GM12878 (cell line): ENCODE measurements at regions not wholly inside any gene's neighbourhood (a gene's known extent, or its start where the extent isn't known, plus 50 kb on each side); places are given as distances from the start of the nearest gene placed in this dataset.

ENCODE experiments used
- ATAC-seq: fragments of 200-7000 bp; cut with Tn5 transposase; 3 replicates; pipeline ENCODE4 v1.9.1; 2020; ENCODE audit warnings: mild to moderate bottlenecking, moderate library complexity
- BruUV-seq: library from RNA; stranded (reverse); fragments of 400-500 nt; replicated peaks from 2 replicates; lab custom pipeline; 2021; lab: Mats Ljungman, UMichigan
- CTCF ChIA-PET: fragments of 300-600 bp; sonication (Branson Sonifier 250); formaldehyde crosslinking; extraction: SDS; loops from one replicate; lab custom pipeline; 2021; ENCODE audit warnings: inconsistent platforms; lab: Yijun Ruan, JAX
- POLR2A ChIA-PET: fragments of 350-600 bp; formaldehyde crosslinking; extraction: SDS; loops from one replicate; lab custom pipeline; 2021; ENCODE audit warnings: inconsistent platforms; lab: Charles Lee
- RAD21 ChIA-PET: fragments of 300-600 bp; sonication (Branson Sonifier 250); formaldehyde crosslinking; loops from one replicate; lab custom pipeline; 2023; ENCODE audit warnings: antibody characterized with exemption; ENCODE audit not compliant: unreplicated experiment; lab: Charles Lee
- SMC1A ChIA-PET: fragments of 300-600 bp; sonication (Branson Sonifier 250); formaldehyde crosslinking; loops from one replicate; lab custom pipeline; 2023; ENCODE audit not compliant: unreplicated experiment, uncharacterized antibody; lab: Charles Lee
- DNase-seq: peaks from one replicate; pipeline ENCODE4 v3.0.0-alpha.2; 2011; ENCODE audit warnings: low read depth, low spot score
- FAIRE-seq: peaks from 3 replicates; lab custom pipeline; 2011; peaks lifted over from hg19 to GRCh38; lab: Jason Lieb, UNC
- H2AFZ ChIP-seq: 2 replicates; pipeline ENCODE4 v1.6.0; 2011; ENCODE audit warnings: low read depth, low read length, control low read depth; ENCODE audit not compliant: control insufficient read depth
- H3K27ac ChIP-seq: 2 replicates; pipeline ENCODE4 v1.5.1; 2011; ENCODE audit warnings: control low read depth; ENCODE audit not compliant: control insufficient read depth, insufficient read depth
- H3K27me3 ChIP-seq, 2 experiments: replicated peaks in 1 of 2; 2 replicates each; pipeline versions ENCODE4 v1.6.0 to v1.6.1; 2011; ENCODE audit warnings: low read length in 1 of 2; ENCODE audit not compliant: control insufficient read depth in 2 of 2, insufficient read depth in 2 of 2
- H3K36me3 ChIP-seq, 2 experiments: 2 replicates each; pipeline ENCODE4 v1.5.1; 2011; ENCODE audit warnings: low read length in 1 of 2; ENCODE audit not compliant: control insufficient read depth in 2 of 2, insufficient read depth in 2 of 2
- H3K4me1 ChIP-seq: 2 replicates; pipeline ENCODE4 v1.6.1; 2011; ENCODE audit warnings: mild to moderate bottlenecking, low read length, moderate library complexity, mixed read lengths; ENCODE audit not compliant: control insufficient read depth, insufficient read depth
- H3K4me2 ChIP-seq: 2 replicates; pipeline ENCODE4 v1.6.0; 2011; ENCODE audit warnings: control low read depth; ENCODE audit not compliant: control insufficient read depth, insufficient read depth
- H3K4me3 ChIP-seq: fragments of 200-600 bp; sonication (generic); 2 replicates; pipeline ENCODE4 v1.5.1; 2016
- H3K79me2 ChIP-seq: 2 replicates; pipeline ENCODE4 v1.6.0; 2011; ENCODE audit warnings: low read length; ENCODE audit not compliant: control insufficient read depth, insufficient read depth
- H3K9ac ChIP-seq: 2 replicates; pipeline ENCODE4 v1.8.0; 2011; ENCODE audit warnings: low read length, control low read depth, mixed read lengths; ENCODE audit not compliant: control insufficient read depth, insufficient read depth
- H3K9me3 ChIP-seq: replicated peaks from 3 replicates; pipeline ENCODE4 v1.5.1; 2011; ENCODE audit warnings: mild to moderate bottlenecking, low read length; ENCODE audit not compliant: control insufficient read depth, insufficient read depth
- H4K20me1 ChIP-seq: 2 replicates; pipeline ENCODE4 v1.6.0; 2011; ENCODE audit not compliant: control insufficient read depth, insufficient read depth
- HDAC2 ChIP-seq: fragments of 200-600 bp; sonication (generic); IDR thresholded peaks from 2 replicates; pipeline ENCODE4 v1.6.1; 2017
- KDM1A ChIP-seq: fragments of 200-600 bp; sonication (generic); IDR thresholded peaks from 2 replicates; pipeline ENCODE4 v1.6.1; 2016; ENCODE audit warnings: borderline replicate concordance
- MYC ChIP-seq: IDR thresholded peaks from 2 replicates; pipeline ENCODE4 v1.6.1; 2011; ENCODE audit warnings: mild to moderate bottlenecking, low read length, moderate library complexity, inconsistent platforms; ENCODE audit not compliant: insufficient read depth, insufficient replicate concordance, insufficient read length, severe bottlenecking
- NR2F1 ChIP-seq: fragments of 450-650 bp; conservative IDR thresholded peaks from 2 replicates; pipeline ENCODE4 v1.6.1; 2017; ENCODE audit warnings: mild to moderate bottlenecking
- NRF1 ChIP-seq: conservative IDR thresholded peaks from 2 replicates; pipeline ENCODE4 v1.6.1; 2011; ENCODE audit warnings: mild to moderate bottlenecking, low read depth, low read length, improper control_type of control experiment
- POLR2AphosphoS2 ChIP-seq: IDR thresholded peaks from 2 replicates; pipeline ENCODE4 v1.6.1; 2011; ENCODE audit warnings: low read depth, mild to moderate bottlenecking, low read length, improper control_type of control experiment, moderate library complexity
- SREBF1 ChIP-seq: IDR thresholded peaks from 2 replicates; pipeline ENCODE4 v1.6.1; 2012; ENCODE audit warnings: mild to moderate bottlenecking, low read length
- SRF ChIP-seq, 2 experiments: IDR thresholded peaks; 2 replicates each; pipeline ENCODE4 v1.6.1; 2011; ENCODE audit warnings: low read depth in 2 of 2, low read length in 2 of 2, mild to moderate bottlenecking in 1 of 2, moderate library complexity in 1 of 2
- YY1 ChIP-seq: IDR thresholded peaks from 2 replicates; pipeline ENCODE4 v1.6.1; 2011; ENCODE audit warnings: low read depth, mild to moderate bottlenecking, low read length
- WGBS: methylation state at CpG from one replicate; pipeline ENCODE4 v1.1.6; 2016; ENCODE audit warnings: low lambda C conversion rate; ENCODE audit not compliant: insufficient replicate concordance, insufficient coverage; ENCODE audit errors: missing lambda C conversion rate; 5-methylcytosine and 5-hydroxymethylcytosine counted together
- in situ Hi-C: fragments of 300-500 bp; cut with MboI; formaldehyde crosslinking; loops from 9 replicates; pipeline ENCODE4 v1.14.3; 2018; ENCODE audit warnings: mixed read lengths
- intact Hi-C: fragments of 100-400 bp; cut with micrococcal nuclease; formaldehyde crosslinking; loops from one replicate; pipeline ENCODE4 v1.14.2; 2022; ENCODE audit not compliant: unreplicated experiment
- TF ChIP-seq, protein P1 (sequence below): IDR thresholded peaks from 2 replicates; pipeline ENCODE4 v1.6.1; 2012; ENCODE audit warnings: improper control_type of control experiment, low read depth, low read length; ENCODE audit not compliant: insufficient replicate concordance
- TF ChIP-seq, protein P2 (sequence below): fragments of 450-650 bp; IDR thresholded peaks from 2 replicates; pipeline ENCODE4 v1.6.1; 2014; ENCODE audit warnings: mild to moderate bottlenecking
- TF ChIP-seq, protein P3 (sequence below): fragments of 450-650 bp; IDR thresholded peaks from 2 replicates; pipeline ENCODE4 v1.6.1; 2018; ENCODE audit warnings: borderline replicate concordance, mild to moderate bottlenecking; ENCODE audit not compliant: partially characterized antibody
- TF ChIP-seq, protein P4 (sequence below): IDR thresholded peaks from 2 replicates; pipeline ENCODE4 v1.6.1; 2012; ENCODE audit warnings: mild to moderate bottlenecking, low read depth, low read length

DNA sequence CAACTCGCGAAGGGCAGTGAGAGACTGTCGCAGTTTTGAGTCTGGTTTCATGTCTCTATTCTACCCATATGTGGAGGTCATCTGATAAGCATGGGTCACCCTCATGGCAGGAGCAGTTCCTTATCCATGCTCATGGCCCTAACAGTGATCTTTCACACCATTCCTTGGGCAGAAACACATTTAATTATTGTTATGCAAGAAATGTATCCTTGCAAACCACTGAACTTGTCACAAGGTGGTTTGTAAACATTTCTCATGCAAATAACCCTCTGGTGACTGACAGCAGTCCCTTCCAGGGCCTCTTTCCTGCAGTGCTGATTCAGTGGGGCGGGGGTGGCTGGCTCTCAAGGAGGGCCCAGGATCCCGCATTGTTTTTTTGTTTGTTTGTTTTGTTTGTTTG, 421.4 kb upstream of the RUNX1 start:
- WGBS: 56% methylated on average over 5 of the region's 5 CpGs
- no peaks in the 10 kb centered on the region for H4K20me1 ChIP-seq
- POLR2A ChIA-PET: no interaction called here
- no peak for ATAC-seq
- H3K9ac ChIP-seq: no peak overlapping the region
- SMC1A ChIA-PET: no interaction called here
- RAD21 ChIA-PET: no interaction called here
- BruUV-seq: no TSS peak
- no peak for FAIRE-seq
- no peaks in the 10 kb centered on the region for H3K36me3 ChIP-seq
- CTCF ChIA-PET: no interaction called here
- in situ Hi-C loops (no loop called here), intact Hi-C loops (no loop called here)
- H2AFZ ChIP-seq: no peak overlapping the region
- H3K4me2 ChIP-seq: no peak overlapping the region
- no peaks in the 10 kb centered on the region; a peak in 1 of 4 replicates for H3K27me3 ChIP-seq
- H3K4me3 ChIP-seq: no peak overlapping the region
- no peaks in the 10 kb centered on the region for H3K9me3 ChIP-seq
- no peaks in the 10 kb centered on the region for H3K4me1 ChIP-seq
- no peak overlapping the region for H3K27ac ChIP-seq
- DNase-seq: no peak
- no peaks in the 10 kb centered on the region for H3K79me2 ChIP-seq
- TF ChIP-seq, protein P1, sequence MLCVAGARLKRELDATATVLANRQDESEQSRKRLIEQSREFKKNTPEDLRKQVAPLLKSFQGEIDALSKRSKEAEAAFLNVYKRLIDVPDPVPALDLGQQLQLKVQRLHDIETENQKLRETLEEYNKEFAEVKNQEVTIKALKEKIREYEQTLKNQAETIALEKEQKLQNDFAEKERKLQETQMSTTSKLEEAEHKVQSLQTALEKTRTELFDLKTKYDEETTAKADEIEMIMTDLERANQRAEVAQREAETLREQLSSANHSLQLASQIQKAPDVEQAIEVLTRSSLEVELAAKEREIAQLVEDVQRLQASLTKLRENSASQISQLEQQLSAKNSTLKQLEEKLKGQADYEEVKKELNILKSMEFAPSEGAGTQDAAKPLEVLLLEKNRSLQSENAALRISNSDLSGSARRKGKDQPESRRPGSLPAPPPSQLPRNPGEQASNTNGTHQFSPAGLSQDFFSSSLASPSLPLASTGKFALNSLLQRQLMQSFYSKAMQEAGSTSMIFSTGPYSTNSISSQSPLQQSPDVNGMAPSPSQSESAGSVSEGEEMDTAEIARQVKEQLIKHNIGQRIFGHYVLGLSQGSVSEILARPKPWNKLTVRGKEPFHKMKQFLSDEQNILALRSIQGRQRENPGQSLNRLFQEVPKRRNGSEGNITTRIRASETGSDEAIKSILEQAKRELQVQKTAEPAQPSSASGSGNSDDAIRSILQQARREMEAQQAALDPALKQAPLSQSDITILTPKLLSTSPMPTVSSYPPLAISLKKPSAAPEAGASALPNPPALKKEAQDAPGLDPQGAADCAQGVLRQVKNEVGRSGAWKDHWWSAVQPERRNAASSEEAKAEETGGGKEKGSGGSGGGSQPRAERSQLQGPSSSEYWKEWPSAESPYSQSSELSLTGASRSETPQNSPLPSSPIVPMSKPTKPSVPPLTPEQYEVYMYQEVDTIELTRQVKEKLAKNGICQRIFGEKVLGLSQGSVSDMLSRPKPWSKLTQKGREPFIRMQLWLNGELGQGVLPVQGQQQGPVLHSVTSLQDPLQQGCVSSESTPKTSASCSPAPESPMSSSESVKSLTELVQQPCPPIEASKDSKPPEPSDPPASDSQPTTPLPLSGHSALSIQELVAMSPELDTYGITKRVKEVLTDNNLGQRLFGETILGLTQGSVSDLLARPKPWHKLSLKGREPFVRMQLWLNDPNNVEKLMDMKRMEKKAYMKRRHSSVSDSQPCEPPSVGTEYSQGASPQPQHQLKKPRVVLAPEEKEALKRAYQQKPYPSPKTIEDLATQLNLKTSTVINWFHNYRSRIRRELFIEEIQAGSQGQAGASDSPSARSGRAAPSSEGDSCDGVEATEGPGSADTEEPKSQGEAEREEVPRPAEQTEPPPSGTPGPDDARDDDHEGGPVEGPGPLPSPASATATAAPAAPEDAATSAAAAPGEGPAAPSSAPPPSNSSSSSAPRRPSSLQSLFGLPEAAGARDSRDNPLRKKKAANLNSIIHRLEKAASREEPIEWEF: no peak
- TF ChIP-seq POLR2AphosphoS2 (no peak), MYC (no peak), HDAC2 (no peak), YY1 (no peak), NRF1 (no peak), SREBF1 (no peak), KDM1A (no peak), SRF (IDR thresholded peaks at IDR 0.05; ENCODE audit: low read depth in 2 of 2, low read length in 2 of 2) (no peak), NR2F1 (no peak)
- TF ChIP-seq, protein P2, sequence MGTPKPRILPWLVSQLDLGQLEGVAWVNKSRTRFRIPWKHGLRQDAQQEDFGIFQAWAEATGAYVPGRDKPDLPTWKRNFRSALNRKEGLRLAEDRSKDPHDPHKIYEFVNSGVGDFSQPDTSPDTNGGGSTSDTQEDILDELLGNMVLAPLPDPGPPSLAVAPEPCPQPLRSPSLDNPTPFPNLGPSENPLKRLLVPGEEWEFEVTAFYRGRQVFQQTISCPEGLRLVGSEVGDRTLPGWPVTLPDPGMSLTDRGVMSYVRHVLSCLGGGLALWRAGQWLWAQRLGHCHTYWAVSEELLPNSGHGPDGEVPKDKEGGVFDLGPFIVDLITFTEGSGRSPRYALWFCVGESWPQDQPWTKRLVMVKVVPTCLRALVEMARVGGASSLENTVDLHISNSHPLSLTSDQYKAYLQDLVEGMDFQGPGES: no peak
- TF ChIP-seq, protein P3, sequence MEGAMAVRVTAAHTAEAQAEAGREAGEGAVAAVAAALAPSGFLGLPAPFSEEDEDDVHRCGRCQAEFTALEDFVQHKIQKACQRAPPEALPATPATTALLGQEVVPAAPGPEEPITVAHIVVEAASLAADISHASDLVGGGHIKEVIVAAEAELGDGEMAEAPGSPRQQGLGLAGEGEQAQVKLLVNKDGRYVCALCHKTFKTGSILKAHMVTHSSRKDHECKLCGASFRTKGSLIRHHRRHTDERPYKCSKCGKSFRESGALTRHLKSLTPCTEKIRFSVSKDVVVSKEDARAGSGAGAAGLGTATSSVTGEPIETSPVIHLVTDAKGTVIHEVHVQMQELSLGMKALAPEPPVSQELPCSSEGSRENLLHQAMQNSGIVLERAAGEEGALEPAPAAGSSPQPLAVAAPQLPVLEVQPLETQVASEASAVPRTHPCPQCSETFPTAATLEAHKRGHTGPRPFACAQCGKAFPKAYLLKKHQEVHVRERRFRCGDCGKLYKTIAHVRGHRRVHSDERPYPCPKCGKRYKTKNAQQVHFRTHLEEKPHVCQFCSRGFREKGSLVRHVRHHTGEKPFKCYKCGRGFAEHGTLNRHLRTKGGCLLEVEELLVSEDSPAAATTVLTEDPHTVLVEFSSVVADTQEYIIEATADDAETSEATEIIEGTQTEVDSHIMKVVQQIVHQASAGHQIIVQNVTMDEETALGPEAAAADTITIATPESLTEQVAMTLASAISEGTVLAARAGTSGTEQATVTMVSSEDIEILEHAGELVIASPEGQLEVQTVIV: no peak
- TF ChIP-seq, protein P4, sequence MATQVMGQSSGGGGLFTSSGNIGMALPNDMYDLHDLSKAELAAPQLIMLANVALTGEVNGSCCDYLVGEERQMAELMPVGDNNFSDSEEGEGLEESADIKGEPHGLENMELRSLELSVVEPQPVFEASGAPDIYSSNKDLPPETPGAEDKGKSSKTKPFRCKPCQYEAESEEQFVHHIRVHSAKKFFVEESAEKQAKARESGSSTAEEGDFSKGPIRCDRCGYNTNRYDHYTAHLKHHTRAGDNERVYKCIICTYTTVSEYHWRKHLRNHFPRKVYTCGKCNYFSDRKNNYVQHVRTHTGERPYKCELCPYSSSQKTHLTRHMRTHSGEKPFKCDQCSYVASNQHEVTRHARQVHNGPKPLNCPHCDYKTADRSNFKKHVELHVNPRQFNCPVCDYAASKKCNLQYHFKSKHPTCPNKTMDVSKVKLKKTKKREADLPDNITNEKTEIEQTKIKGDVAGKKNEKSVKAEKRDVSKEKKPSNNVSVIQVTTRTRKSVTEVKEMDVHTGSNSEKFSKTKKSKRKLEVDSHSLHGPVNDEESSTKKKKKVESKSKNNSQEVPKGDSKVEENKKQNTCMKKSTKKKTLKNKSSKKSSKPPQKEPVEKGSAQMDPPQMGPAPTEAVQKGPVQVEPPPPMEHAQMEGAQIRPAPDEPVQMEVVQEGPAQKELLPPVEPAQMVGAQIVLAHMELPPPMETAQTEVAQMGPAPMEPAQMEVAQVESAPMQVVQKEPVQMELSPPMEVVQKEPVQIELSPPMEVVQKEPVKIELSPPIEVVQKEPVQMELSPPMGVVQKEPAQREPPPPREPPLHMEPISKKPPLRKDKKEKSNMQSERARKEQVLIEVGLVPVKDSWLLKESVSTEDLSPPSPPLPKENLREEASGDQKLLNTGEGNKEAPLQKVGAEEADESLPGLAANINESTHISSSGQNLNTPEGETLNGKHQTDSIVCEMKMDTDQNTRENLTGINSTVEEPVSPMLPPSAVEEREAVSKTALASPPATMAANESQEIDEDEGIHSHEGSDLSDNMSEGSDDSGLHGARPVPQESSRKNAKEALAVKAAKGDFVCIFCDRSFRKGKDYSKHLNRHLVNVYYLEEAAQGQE: no peak
